Sigmoid colon (tissue), 4 donors: ENCODE measurements at regions not wholly inside any gene's neighbourhood (a gene's known extent, or its start where the extent isn't known, plus 50 kb on each side); places are given as distances from the start of the nearest gene placed in this dataset.

Source experiments
- CTCF ChIP-seq, 4 experiments: fragments of 450-650 bp in 3 of 4; fragments of 200-600 bp in 1 of 4; IDR thresholded peaks; one replicate each; pipeline ENCODE4 v1.5.1; 2016 to 2019; ENCODE audit warnings: antibody characterized with exemption in 4 of 4, mild to moderate bottlenecking in 3 of 4, moderate library complexity in 2 of 4
- EP300 ChIP-seq, 4 donors: sonication (generic); formaldehyde crosslinking; IDR thresholded peaks; one replicate each; pipeline ENCODE4 v1.6.1; 2017; ENCODE audit warnings: antibody characterized with exemption in 4 of 4
- POLR2A ChIP-seq, 2 donors: fragments of 450-650 bp; IDR thresholded peaks; one replicate each; pipeline ENCODE4 v1.6.1; 2016; ENCODE audit warnings: antibody characterized with exemption in 2 of 2, mild to moderate bottlenecking in 2 of 2, moderate library complexity in 2 of 2
- POLR2AphosphoS5 ChIP-seq, 4 donors: sonication (generic); formaldehyde crosslinking; IDR thresholded peaks; one replicate each; pipeline ENCODE4 v1.6.1; 2017; ENCODE audit warnings: antibody characterized with exemption in 4 of 4

GRCh38 chr15:62477929-62478328 is 312.8 kb upstream of the C2CD4B start:
- no peak for TF ChIP-seq EP300 (IDR thresholded peaks at IDR 0.05)
- no peak for TF ChIP-seq CTCF (IDR thresholded peaks at IDR 0.05)
- TF ChIP-seq POLR2A (IDR thresholded peaks at IDR 0.05): no peak
- no peak for TF ChIP-seq POLR2AphosphoS5 (IDR thresholded peaks at IDR 0.05)
